Left lung (tissue), 4 donors: ENCODE measurements at regions not wholly inside any gene's neighbourhood (a gene's known extent, or its start where the extent isn't known, plus 50 kb on each side); places are given as distances from the start of the nearest gene placed in this dataset.
"Not testable (repeated sequence)": the region's sequence is repeated elsewhere in the genome, so short reads cannot be mapped to it uniquely, and the experiment has no call there.

Experiments
- ATAC-seq: fragments of 200-7000 bp; cut with Tn5 transposase; one replicate; pipeline ENCODE4 v1.9.1; 2020; ENCODE audit warnings: moderate library complexity
- DNase-seq, 4 donors: peaks; one replicate each; pipeline ENCODE4 v3.0.0-alpha.2; 2013 to 2020
- H3K27ac ChIP-seq, 2 donors: fragments of 200-600 bp; sonication (generic) in 1 of 2; one replicate each; pipeline versions ENCODE4 v1.5.0 to v1.8.0; 2020 to 2021
- H3K27me3 ChIP-seq, 2 donors: fragments of 200-600 bp; sonication (generic) in 1 of 2; one replicate each; pipeline versions ENCODE4 v1.5.0 to v1.8.0; 2020 to 2021
- H3K36me3 ChIP-seq, 2 donors: fragments of 200-600 bp; sonication (generic) in 1 of 2; one replicate each; pipeline versions ENCODE4 v1.5.0 to v1.8.0; 2020 to 2021
- H3K4me1 ChIP-seq, 2 donors: fragments of 200-600 bp; one replicate each; pipeline ENCODE4 v1.8.0; 2021
- H3K4me3 ChIP-seq, 2 donors: fragments of 200-600 bp; sonication (generic) in 1 of 2; one replicate each; pipeline versions ENCODE4 v1.5.0 to v1.8.0; 2020 to 2021; ENCODE audit warnings: mild to moderate bottlenecking in 1 of 2
- H3K9me3 ChIP-seq, 2 donors: fragments of 200-600 bp; sonication (generic) in 1 of 2; one replicate each; pipeline versions ENCODE4 v1.5.0 to v1.8.0; 2020 to 2021
- CTCF ChIP-seq, 2 donors: fragments of 200-600 bp; sonication (generic) in 1 of 2; IDR thresholded peaks; one replicate each; pipeline versions ENCODE4 v1.5.0 to v1.8.0; 2021; ENCODE audit warnings: antibody characterized with exemption in 2 of 2
- intact Hi-C, 2 donors: fragments of 100-400 bp; cut with DNase I; formaldehyde crosslinking; loops; one replicate each; pipeline versions ENCODE4 v1.11.2 to v1.14.2; 2022
- donor health status: DM: no; HTN: yes; CAD: no.
- donor health status: DM: no; HTN: no; CAD: no.

- TF ChIP-seq CTCF (IDR thresholded peaks at IDR 0.05), result no peak
- no peaks in the 10 kb centered on the region for H3K27me3 ChIP-seq
- DNase-seq, result no peak
- no peak overlapping the region for H3K4me3 ChIP-seq
- intact Hi-C loops, result no loop called here
- no peaks in the 10 kb centered on the region for H3K36me3 ChIP-seq
- H3K4me1 ChIP-seq, result no peaks in the 10 kb centered on the region
- no peaks in the 10 kb centered on the region for H3K9me3 ChIP-seq
- ATAC-seq, result no peak
- H3K27ac ChIP-seq, result no peak overlapping the region
Observed at GRCh38 chr15:96974761-96975160, 644.3 kb downstream of the NR2F2 start.

GRCh38 chr15:96977886-96978285 lies 647.4 kb downstream of the NR2F2 start:
- no peak overlapping the region for H3K27ac ChIP-seq
- ATAC-seq (peak; percentile 93), DNase-seq (no peak)
- H3K27me3 ChIP-seq, result no peaks in the 10 kb centered on the region
- no peaks in the 10 kb centered on the region for H3K4me1 ChIP-seq
- intact Hi-C loops, result no loop called here
- no peaks in the 10 kb centered on the region for H3K9me3 ChIP-seq
- no peaks in the 10 kb centered on the region for H3K36me3 ChIP-seq
- TF ChIP-seq CTCF (IDR thresholded peaks at IDR 0.05), result no peak
- no peak overlapping the region for H3K4me3 ChIP-seq

GRCh38 chr15:96978937-96979473 lies 648.5 kb downstream of the NR2F2 start:
- Histone ChIP-seq H3K4me3 (no peak overlapping the region), H3K27ac (no peak overlapping the region), H3K4me1 (no peaks in the 10 kb centered on the region), H3K36me3 (no peaks in the 10 kb centered on the region), H3K9me3 (peaks cover 0 to 3% of the 10 kb centered on the region in 2 donors), H3K27me3 (no peaks in the 10 kb centered on the region)
- ATAC-seq (no peak), DNase-seq (no peak)
- no peak for TF ChIP-seq CTCF (IDR thresholded peaks at IDR 0.05)
- intact Hi-C loops, result no loop called here

- H3K27ac ChIP-seq, H3K4me1 ChIP-seq, H3K27me3 ChIP-seq, intact Hi-C loops, H3K36me3 ChIP-seq, ATAC-seq, H3K4me3 ChIP-seq: not testable (repeated sequence)
- peaks cover 0 to 27% of the 10 kb centered on the region in 2 donors for H3K9me3 ChIP-seq
- peak in 1 of 4 donors; percentile 72 for DNase-seq
Observed at GRCh38 chr15:96984121-96984671, 653.7 kb downstream of the NR2F2 start.

- no peak overlapping the region for H3K4me3 ChIP-seq
- no peaks in the 10 kb centered on the region for H3K4me1 ChIP-seq
- H3K27ac ChIP-seq, result no peak overlapping the region
- no peaks in the 10 kb centered on the region for H3K27me3 ChIP-seq
- no peak for TF ChIP-seq CTCF (IDR thresholded peaks at IDR 0.05)
- intact Hi-C loops, result no loop called here
- H3K9me3 ChIP-seq, result peaks cover 0 to 30% of the 10 kb centered on the region in 2 donors
- H3K36me3 ChIP-seq, result no peaks in the 10 kb centered on the region
- DNase-seq, result no peak
- no peak for ATAC-seq
Observed at GRCh38 chr15:96992817-96993216, 662.3 kb downstream of the NR2F2 start.

- Histone ChIP-seq H3K27me3 (no peaks in the 10 kb centered on the region), H3K36me3 (no peaks in the 10 kb centered on the region), H3K27ac (no peak overlapping the region), H3K4me3 (no peak overlapping the region), H3K9me3 (peaks cover 0 to 4% of the 10 kb centered on the region in 2 donors), H3K4me1 (no peaks in the 10 kb centered on the region)
- ATAC-seq, result no peak
- no peak for TF ChIP-seq CTCF (IDR thresholded peaks at IDR 0.05)
- intact Hi-C loops, result no loop called here
- DNase-seq, result no peak
Observed at GRCh38 chr15:96997538-96997937, 667.0 kb downstream of the NR2F2 start.
